Endothelial cell of umbilical vein (primary cell): ENCODE measurements at regions not wholly inside any gene's neighbourhood (a gene's known extent, or its start where the extent isn't known, plus 50 kb on each side); places are given as distances from the start of the nearest gene placed in this dataset.

Source experiments
- BruUV-seq: library from RNA; stranded (reverse); fragments of 400-500 nt; replicated peaks from 2 replicates; lab custom pipeline; 2021; lab: Mats Ljungman, UMichigan
- CTCF ChIA-PET: fragments of 300-600, 350-600 bp; sonication (Branson Sonifier 250); formaldehyde crosslinking; loops from one replicate; lab custom pipeline; 2021; ENCODE audit warnings: antibody characterized with exemption, inconsistent platforms; lab: Charles Lee
- POLR2A ChIA-PET: fragments of 300-600, 350-600 bp; sonication (Branson Sonifier 250); formaldehyde crosslinking; loops from one replicate; lab custom pipeline; 2021; ENCODE audit warnings: antibody characterized with exemption, inconsistent platforms; lab: Charles Lee
- DNase-seq: peaks from one replicate; pipeline ENCODE4 v3.0.0-alpha.2; 2011; ENCODE audit warnings: low read depth, low spot score
- FAIRE-seq: peaks from 2 replicates; lab custom pipeline; 2011; peaks lifted over from hg19 to GRCh38; lab: Jason Lieb, UNC
- H2AFZ ChIP-seq: 2 replicates; pipeline ENCODE4 v1.6.0; 2012; ENCODE audit warnings: low read depth, low read length, control low read depth, inconsistent platforms
- H3K27ac ChIP-seq: 2 replicates; pipeline ENCODE4 v1.5.1; 2011; ENCODE audit warnings: low read depth, mild to moderate bottlenecking, control low read depth, low read length, moderate library complexity; ENCODE audit not compliant: insufficient read depth
- H3K27me3 ChIP-seq, 2 experiments: 2 replicates each; pipeline versions ENCODE4 v1.6.0 to v1.6.1; 2011; ENCODE audit warnings: low read length in 2 of 2, mixed read lengths in 1 of 2; ENCODE audit not compliant: control insufficient read depth in 2 of 2, insufficient read depth in 2 of 2
- H3K36me3 ChIP-seq, 2 experiments: 2 replicates in 1 of 2; 3 replicates in 1 of 2; pipeline ENCODE4 v1.5.1; 2011; ENCODE audit warnings: low read length in 2 of 2, mild to moderate bottlenecking in 1 of 2, moderate library complexity in 1 of 2; ENCODE audit not compliant: control insufficient read depth in 2 of 2, insufficient read depth in 2 of 2; ENCODE audit errors: extremely low read depth in 1 of 2
- H3K4me1 ChIP-seq: 3 replicates; pipeline ENCODE4 v1.5.1; 2011; ENCODE audit warnings: mild to moderate bottlenecking, low read length; ENCODE audit not compliant: control insufficient read depth, insufficient read depth; ENCODE audit errors: extremely low read depth
- H3K4me2 ChIP-seq: 2 replicates; pipeline ENCODE4 v1.6.1; 2011; ENCODE audit warnings: low read length, control low read depth, mixed read lengths; ENCODE audit not compliant: insufficient read depth
- H3K4me3 ChIP-seq, 3 experiments: fragments of 200-600 bp in 1 of 3; sonication (generic), shearing (Covaris generic) in 1 of 3; replicated peaks in 1 of 3; 2 replicates each; pipeline ENCODE4 v1.5.1; 2011 to 2016; ENCODE audit warnings: control low read depth in 3 of 3, low read length in 3 of 3, mild to moderate bottlenecking in 2 of 3, inconsistent platforms in 1 of 3, low read depth in 1 of 3, moderate library complexity in 1 of 3; ENCODE audit not compliant: insufficient read depth in 1 of 3
- H3K79me2 ChIP-seq: 2 replicates; pipeline ENCODE4 v1.6.0; 2012; ENCODE audit warnings: low read length, inconsistent platforms; ENCODE audit not compliant: control insufficient read depth, insufficient read depth
- H3K9ac ChIP-seq: replicated peaks from 2 replicates; pipeline ENCODE3; 2011; ENCODE audit warnings: low read length, control low read depth; ENCODE audit not compliant: insufficient read depth; ENCODE audit errors: extremely low read depth
- H3K9me1 ChIP-seq: replicated peaks from 3 replicates; pipeline ENCODE4 v1.6.0; 2011; ENCODE audit warnings: mild to moderate bottlenecking, low read length; ENCODE audit not compliant: control insufficient read depth, insufficient read depth; ENCODE audit errors: extremely low read depth
- H3K9me3 ChIP-seq: replicated peaks from 2 replicates; pipeline ENCODE4 v1.5.1; 2012; ENCODE audit warnings: low read length, inconsistent platforms; ENCODE audit not compliant: control insufficient read depth, insufficient read depth
- H4K20me1 ChIP-seq: replicated peaks from 2 replicates; pipeline ENCODE3; 2011; ENCODE audit warnings: mild to moderate bottlenecking, low read length; ENCODE audit not compliant: control insufficient read depth, insufficient read depth; ENCODE audit errors: extremely low read depth
- EZH2 ChIP-seq: IDR thresholded peaks from 2 replicates; pipeline ENCODE4 v1.6.1; 2012; ENCODE audit warnings: borderline replicate concordance, low read depth, mild to moderate bottlenecking, moderate library complexity, low read length, inconsistent platforms; ENCODE audit not compliant: severe bottlenecking
- FOS ChIP-seq: IDR thresholded peaks from 2 replicates; pipeline ENCODE4 v1.6.1; 2011; ENCODE audit warnings: mild to moderate bottlenecking, low read length, moderate library complexity, borderline replicate concordance; ENCODE audit not compliant: insufficient read depth
- GATA2 ChIP-seq: IDR thresholded peaks from 2 replicates; pipeline ENCODE4 v1.7.0; 2011; ENCODE audit warnings: low read depth, mild to moderate bottlenecking, moderate library complexity, mixed read lengths, low read length; ENCODE audit not compliant: insufficient read length, insufficient read depth
- JUN ChIP-seq: IDR thresholded peaks from 2 replicates; pipeline ENCODE4 v1.6.1; 2011; ENCODE audit warnings: borderline replicate concordance, low read depth; ENCODE audit not compliant: insufficient read length, insufficient read depth
- MYC ChIP-seq: IDR thresholded peaks from one replicate; pipeline ENCODE4 v1.6.1; 2011; ENCODE audit warnings: mild to moderate bottlenecking, low read depth, low read length
- POLR2A ChIP-seq: IDR thresholded peaks from 2 replicates; pipeline ENCODE4 v1.6.1; 2012; ENCODE audit warnings: low read depth, mild to moderate bottlenecking, control low read depth, low read length
- POLR2AphosphoS5 ChIP-seq: IDR thresholded peaks from 2 replicates; pipeline ENCODE4 v1.6.1; 2012; ENCODE audit warnings: low read depth, mild to moderate bottlenecking, control low read depth, low read length, moderate library complexity; ENCODE audit not compliant: insufficient read depth
- dilution Hi-C: fragments of 300-500 bp; cut with MboI; formaldehyde crosslinking; loops from one replicate; pipeline ENCODE4 v1.15.0; 2019; ENCODE audit warnings: low sequenced_read_pairs; ENCODE audit not compliant: extremely low pct_ligation_motif_present
- intact Hi-C: fragments of 100-400 bp; cut with micrococcal nuclease; formaldehyde crosslinking; loops from one replicate; pipeline ENCODE4 v1.10.0; 2022
- TF ChIP-seq, protein P1 (sequence below): IDR thresholded peaks from 2 replicates; pipeline ENCODE4 v1.6.1; 2011; ENCODE audit not compliant: insufficient read depth, insufficient read length
- TF ChIP-seq, protein P2 (sequence below), 2 donors: IDR thresholded peaks; 1 replicate in 1 of 2; 2 replicates in 1 of 2; pipeline ENCODE4 v1.5.1; 2011; ENCODE audit warnings: low read length in 2 of 2, mild to moderate bottlenecking in 2 of 2, moderate library complexity in 2 of 2, control low read depth in 1 of 2, inconsistent platforms in 1 of 2, low read depth in 1 of 2; ENCODE audit not compliant: insufficient read depth in 1 of 2; ENCODE audit errors: extremely low read depth in 1 of 2

DNA sequence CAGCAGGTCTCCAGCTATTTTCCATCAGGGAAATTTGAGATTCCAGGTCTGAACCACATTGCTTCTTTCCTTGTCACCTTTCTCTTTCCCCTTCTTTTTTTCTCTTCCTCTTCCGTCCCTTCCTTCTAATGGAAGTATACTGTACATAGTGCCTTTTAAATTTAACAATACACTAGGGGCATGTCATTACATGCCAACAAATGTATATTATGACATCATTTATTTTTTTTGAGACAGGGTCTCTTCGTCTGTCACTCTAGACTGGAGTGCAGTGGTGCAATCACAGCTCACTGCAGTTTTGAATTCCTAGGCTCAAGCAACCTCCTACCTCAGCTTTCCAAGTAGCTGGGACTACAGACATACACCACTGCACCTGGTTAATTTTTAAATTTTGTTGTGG, 148.9 kb downstream of the SUDS3 start:
- no peak overlapping the region for H3K27ac ChIP-seq
- no peak overlapping the region for H3K4me3 ChIP-seq
- dilution Hi-C loops = no loop called here
- no peak overlapping the region for H2AFZ ChIP-seq
- CTCF ChIA-PET = no interaction called here
- no peaks in the 10 kb centered on the region for H3K4me1 ChIP-seq
- H3K9me3 ChIP-seq = peaks cover 2% of the 10 kb centered on the region
- BruUV-seq = no TSS peak
- no peaks in the 10 kb centered on the region for H3K9me1 ChIP-seq
- H3K4me2 ChIP-seq = no peak overlapping the region
- no peak for FAIRE-seq
- no peak for DNase-seq
- intact Hi-C loops = no loop called here
- POLR2A ChIA-PET = interaction anchor here (0.6 kb wide), 1 partner anchor 9 kb away, joined by 3 read pairs; no protein-coding TSS in a partner anchor
- no peaks in the 10 kb centered on the region for H3K27me3 ChIP-seq
- H4K20me1 ChIP-seq = no peaks in the 10 kb centered on the region
- H3K9ac ChIP-seq = no peak overlapping the region
- TF ChIP-seq EZH2 (no peak), JUN (no peak), MYC (no peak), GATA2 (no peak)
- no peaks in the 10 kb centered on the region for H3K36me3 ChIP-seq
- no peaks in the 10 kb centered on the region for H3K79me2 ChIP-seq

DNA sequence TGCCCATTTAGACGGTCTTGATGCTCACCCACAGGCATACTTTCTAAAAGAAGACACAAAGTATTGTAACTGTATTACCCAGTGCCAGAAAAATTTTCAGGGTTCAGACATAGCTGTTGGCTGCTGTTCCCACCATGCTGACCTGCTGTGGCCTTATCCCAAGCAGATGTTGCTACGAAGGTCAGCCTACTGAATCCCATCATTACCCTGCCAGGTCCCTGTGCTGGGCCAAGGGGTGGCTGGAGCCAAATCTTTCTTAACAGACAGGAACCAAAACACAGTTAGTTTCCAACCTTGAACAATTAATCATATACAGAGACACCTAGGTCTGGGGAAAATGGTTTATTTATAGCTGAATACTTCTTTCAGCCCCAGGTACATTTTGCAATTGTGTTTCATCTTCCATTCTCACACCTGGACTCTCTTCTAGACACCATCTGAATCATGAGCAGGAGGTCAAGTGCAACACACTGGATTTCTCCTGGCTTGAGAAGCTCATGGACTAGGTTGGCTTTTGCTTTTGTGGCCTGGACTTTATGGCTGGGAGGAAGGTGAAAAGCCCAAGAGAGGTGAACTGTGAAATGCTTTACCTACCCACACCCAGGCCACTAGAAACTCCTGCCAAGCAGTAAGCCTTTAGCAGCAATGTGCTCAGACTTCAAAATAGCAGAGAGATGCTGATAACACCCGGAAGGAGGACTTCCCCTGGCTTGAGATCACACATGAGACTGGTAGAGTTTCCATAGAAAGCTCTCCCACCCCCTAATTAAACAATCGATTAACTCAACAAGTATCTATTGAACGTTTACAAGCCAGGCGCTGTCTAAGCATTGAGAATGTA, 150.1 kb downstream of the SUDS3 start:
- H3K9ac ChIP-seq = no peak overlapping the region
- no peak for TF ChIP-seq JUN
- no peak for TF ChIP-seq GATA2
- TF ChIP-seq POLR2AphosphoS5 = no peak
- TF ChIP-seq EZH2 = no peak
- no peak for TF ChIP-seq POLR2A
- TF ChIP-seq, protein P1, sequence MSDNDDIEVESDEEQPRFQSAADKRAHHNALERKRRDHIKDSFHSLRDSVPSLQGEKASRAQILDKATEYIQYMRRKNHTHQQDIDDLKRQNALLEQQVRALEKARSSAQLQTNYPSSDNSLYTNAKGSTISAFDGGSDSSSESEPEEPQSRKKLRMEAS = no peak
- TF ChIP-seq FOS = no peak
- TF ChIP-seq, protein P2, sequence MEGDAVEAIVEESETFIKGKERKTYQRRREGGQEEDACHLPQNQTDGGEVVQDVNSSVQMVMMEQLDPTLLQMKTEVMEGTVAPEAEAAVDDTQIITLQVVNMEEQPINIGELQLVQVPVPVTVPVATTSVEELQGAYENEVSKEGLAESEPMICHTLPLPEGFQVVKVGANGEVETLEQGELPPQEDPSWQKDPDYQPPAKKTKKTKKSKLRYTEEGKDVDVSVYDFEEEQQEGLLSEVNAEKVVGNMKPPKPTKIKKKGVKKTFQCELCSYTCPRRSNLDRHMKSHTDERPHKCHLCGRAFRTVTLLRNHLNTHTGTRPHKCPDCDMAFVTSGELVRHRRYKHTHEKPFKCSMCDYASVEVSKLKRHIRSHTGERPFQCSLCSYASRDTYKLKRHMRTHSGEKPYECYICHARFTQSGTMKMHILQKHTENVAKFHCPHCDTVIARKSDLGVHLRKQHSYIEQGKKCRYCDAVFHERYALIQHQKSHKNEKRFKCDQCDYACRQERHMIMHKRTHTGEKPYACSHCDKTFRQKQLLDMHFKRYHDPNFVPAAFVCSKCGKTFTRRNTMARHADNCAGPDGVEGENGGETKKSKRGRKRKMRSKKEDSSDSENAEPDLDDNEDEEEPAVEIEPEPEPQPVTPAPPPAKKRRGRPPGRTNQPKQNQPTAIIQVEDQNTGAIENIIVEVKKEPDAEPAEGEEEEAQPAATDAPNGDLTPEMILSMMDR (IDR thresholded peaks at IDR 0.05; ENCODE audit: extremely low read depth in 1 of 2, insufficient read depth in 1 of 2, low read depth in 1 of 2, low read length in 2 of 2) = no peak
- TF ChIP-seq MYC = no peak
- H2AFZ ChIP-seq = no peak overlapping the region
- H3K4me3 ChIP-seq = no peak overlapping the region
- peaks cover 2% of the 10 kb centered on the region for H3K9me3 ChIP-seq
- H4K20me1 ChIP-seq = no peaks in the 10 kb centered on the region
- no peaks in the 10 kb centered on the region for H3K27me3 ChIP-seq
- no peaks in the 10 kb centered on the region for H3K9me1 ChIP-seq
- POLR2A ChIA-PET = no interaction called here
- intact Hi-C loops (no loop called here), dilution Hi-C loops (no loop called here)
- BruUV-seq = no TSS peak
- DNase-seq (no peak), FAIRE-seq (no peak)
- H3K27ac ChIP-seq = no peak overlapping the region
- no peak overlapping the region for H3K4me2 ChIP-seq
- no peaks in the 10 kb centered on the region for H3K36me3 ChIP-seq
- H3K79me2 ChIP-seq = no peaks in the 10 kb centered on the region
- CTCF ChIA-PET = no interaction called here
- H3K4me1 ChIP-seq = no peaks in the 10 kb centered on the region
